Testis (tissue), 2 donors: ENCODE measurements at regions not wholly inside any gene's neighbourhood (a gene's known extent, or its start where the extent isn't known, plus 50 kb on each side); places are given as distances from the start of the nearest gene placed in this dataset.

Experiments used
- CTCF ChIP-seq, 3 experiments: fragments of 450-650 bp in 2 of 3; fragments of 200-600 bp in 1 of 3; sonication (generic) in 1 of 3; IDR thresholded peaks; one replicate each; pipeline ENCODE4 v1.5.1; 2016 to 2019; ENCODE audit warnings: antibody characterized with exemption in 3 of 3, mild to moderate bottlenecking in 2 of 3, moderate library complexity in 1 of 3
- POLR2A ChIP-seq: fragments of 450-650 bp; IDR thresholded peaks from one replicate; pipeline ENCODE4 v1.6.1; 2017; ENCODE audit warnings: antibody characterized with exemption, mild to moderate bottlenecking, moderate library complexity

- TF ChIP-seq CTCF (IDR thresholded peaks at IDR 0.05) (no peak), POLR2A (no peak)
These were observed 371.4 kb downstream of the TLE1 start for GRCh38 chr9:81317939-81318338.
